Left ventricle myocardium superior (tissue), 1 donor: ENCODE measurements at regions not wholly inside any gene's neighbourhood (a gene's known extent, or its start where the extent isn't known, plus 50 kb on each side); places are given as distances from the start of the nearest gene placed in this dataset.
"Not testable (repeated sequence)": the region's sequence is repeated elsewhere in the genome, so short reads cannot be mapped to it uniquely, and the experiment has no call there.

Source experiments
- ATAC-seq: fragments of 200-7000 bp; cut with Tn5 transposase; one replicate; pipeline ENCODE4 v1.9.1; 2020; ENCODE audit warnings: mild to moderate bottlenecking, moderate library complexity
- DNase-seq: peaks from one replicate; pipeline ENCODE4 v3.0.0-alpha.2; 2020
- intact Hi-C: fragments of 100-400 bp; cut with micrococcal nuclease; formaldehyde crosslinking; loops from one replicate; pipeline ENCODE4 v1.11.0; 2022
- donor health status: DM: no; HTN: yes; CAD: no; lungs with severe emphysema.

DNA sequence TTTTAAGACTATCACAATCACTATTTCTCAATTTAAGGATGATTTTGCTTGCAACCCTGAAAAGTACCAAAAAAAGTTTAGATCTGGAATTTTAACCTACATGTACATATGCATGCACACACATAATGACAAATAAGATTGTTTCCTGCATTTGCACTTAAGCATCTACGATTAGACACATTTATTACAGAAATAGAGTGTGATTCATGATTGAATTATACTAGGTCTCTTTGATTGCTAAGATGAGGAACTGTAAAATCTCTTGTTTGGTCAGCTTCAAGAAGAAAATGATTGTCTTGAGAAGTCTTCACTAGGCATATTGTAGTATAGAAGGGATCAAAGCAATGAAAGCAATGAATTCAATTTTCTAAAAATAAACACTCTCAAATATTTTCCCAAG lies 185.9 kb upstream of the AGR3 start:
- ATAC-seq (no peak), DNase-seq (no peak)
- intact Hi-C loops, result no loop called here

DNA sequence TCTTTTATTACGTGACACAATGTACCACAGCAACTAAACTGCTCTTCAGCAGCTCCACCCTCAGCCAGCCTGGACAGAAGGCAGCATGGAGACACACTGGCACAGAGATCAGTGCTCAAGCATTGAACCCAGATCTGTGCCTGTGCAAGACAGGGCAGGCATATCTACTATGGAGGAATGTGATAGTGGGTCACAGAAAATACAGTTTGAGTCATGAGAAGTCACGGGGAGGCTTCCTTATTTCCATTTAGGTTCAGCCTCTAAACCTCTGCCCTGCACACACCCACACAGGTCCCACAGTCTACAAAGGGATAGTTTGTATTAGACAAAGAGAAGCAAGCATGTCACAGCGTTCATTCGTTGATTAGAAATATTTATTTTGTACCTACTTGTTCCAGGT lies 187.4 kb upstream of the AGR3 start:
- intact Hi-C loops, result no loop called here
- ATAC-seq, result no peak
- DNase-seq, result no peak

DNA sequence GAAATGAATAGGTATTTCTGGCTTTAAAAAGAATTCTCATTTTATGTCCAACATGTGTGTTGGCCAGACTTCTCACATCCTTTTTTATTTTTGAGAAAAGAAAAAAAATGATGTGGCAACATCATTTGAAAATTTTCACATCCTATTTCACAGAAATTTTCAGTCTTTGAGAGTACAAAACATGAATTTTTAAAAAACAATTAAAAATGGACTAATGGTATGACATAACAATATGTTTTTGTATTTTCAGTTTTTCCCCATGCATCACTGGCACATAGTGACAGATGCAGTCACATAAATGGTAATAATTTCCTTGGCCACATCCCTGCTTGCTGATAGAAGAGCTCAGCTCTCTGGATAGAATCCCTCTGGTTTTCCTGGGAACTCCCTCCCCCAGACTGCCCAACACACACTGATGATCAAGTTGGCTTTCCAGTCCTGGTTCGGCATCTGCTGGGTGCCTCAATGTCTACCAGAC lies 188.5 kb upstream of the AGR3 start:
- intact Hi-C loops, result no loop called here
- ATAC-seq (peak; percentile 38), DNase-seq (no peak)

DNA sequence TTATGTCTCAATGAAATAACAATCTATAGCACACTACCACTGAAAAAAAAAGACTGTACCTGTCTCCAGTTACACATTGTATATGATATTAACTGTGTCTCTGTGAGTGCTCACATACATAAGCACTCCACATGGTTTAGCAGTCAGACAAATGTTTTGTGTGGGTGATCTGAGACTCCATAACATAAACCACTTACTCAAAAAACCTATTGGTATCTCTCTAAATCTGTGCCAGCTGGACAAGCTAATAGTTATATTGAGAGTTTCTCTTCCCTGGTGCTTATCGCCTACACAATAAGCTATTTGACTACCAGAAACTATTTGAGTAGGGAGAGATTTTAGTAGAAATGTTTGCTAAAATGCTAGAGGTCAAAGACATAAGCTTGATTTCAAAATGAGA lies 190.1 kb upstream of the AGR3 start:
- DNase-seq (no peak), ATAC-seq (no peak)
- intact Hi-C loops, result no loop called here

DNA sequence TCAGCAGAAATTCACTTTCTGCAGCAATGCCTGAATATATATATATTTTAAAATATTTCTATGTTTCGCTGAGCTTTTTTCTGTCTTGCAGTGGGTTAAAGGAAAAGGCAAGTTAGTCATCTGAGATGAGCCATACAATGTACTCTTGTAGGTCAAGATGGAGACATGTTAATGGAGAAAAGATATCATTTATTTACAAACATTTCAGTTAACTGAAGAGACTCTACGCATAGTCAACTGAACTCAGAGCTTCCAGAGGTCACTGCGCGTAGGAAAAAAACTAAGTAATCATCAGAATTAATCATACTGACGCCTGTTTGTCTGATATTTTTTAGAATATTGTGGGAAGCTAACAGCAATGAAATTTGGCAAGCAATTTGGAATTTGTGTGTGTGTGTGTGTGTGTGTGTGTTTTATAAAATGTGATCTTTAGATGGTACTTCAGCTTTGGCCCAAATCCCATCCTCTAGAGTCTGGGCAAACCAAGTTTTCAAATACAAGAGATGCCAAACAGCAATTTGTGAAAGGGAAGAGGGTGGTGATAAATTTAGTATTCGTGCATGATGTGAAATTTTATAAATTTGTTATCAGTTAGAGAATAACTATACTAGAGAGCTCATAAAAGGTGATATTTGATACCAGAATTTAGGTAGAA lies 193.9 kb upstream of the AGR3 start:
- DNase-seq (no peak), ATAC-seq (no peak)
- intact Hi-C loops, result no loop called here

DNA sequence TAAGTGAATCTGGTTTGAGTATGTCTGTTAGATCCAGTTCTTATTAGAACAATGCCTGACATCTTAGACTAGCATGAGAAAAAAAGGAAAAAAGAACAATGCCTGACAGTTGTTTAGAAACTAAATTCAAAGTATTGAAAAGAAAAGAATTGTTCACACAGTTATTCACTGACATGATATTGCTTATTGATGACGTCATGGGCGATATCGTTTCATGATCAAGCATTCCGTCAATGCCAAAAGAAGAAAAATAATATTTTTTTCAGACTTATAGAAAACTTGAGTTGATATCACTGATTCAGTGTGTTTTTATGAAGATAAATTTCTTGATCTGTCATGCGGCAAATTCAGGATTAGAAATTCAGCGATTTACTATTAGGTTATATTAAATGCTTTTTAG lies 196.5 kb upstream of the AGR3 start:
- no peak for ATAC-seq

DNA sequence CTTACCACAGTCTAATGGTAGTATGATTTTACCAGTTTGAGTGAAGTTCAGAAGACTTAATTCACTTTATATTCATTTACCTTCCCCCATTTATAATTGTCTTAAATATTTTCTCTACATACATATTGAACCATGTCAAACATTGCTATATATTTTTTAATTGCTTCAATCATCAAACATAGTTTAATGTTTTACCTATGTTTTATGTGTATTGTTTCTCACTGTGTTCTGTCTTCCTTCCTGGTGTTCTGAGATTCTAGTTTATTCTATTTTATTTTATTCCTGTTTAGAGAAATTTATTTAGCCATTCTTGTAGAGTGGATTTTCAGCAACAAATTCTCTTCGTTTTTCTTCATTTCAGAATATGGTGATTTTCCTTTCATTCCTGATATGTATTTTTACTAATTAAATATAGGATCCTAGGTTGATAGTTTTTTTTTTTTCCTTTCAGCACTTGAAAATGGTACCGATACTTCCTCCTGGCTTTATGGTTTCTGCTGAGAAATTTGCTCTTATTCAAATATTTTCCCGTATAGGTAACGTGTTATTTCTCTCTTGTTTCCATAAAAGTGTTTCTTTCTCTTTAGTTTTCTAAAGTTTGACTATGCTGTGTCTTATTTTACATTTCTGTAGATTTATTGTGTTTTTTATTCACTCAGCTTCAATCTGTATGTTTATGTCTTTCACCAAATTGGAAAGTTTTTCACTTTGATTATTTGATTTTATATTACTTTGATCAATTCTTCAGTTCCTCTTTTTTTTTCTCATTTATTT lies 201.8 kb upstream of the AGR3 start:
- DNase-seq (no peak), ATAC-seq (no peak)
- intact Hi-C loops, result no loop called here

More for the DNA sequence above, 196.5 kb upstream of the AGR3 start:
- DNase-seq, result no peak
- intact Hi-C loops, result no loop called here

DNA sequence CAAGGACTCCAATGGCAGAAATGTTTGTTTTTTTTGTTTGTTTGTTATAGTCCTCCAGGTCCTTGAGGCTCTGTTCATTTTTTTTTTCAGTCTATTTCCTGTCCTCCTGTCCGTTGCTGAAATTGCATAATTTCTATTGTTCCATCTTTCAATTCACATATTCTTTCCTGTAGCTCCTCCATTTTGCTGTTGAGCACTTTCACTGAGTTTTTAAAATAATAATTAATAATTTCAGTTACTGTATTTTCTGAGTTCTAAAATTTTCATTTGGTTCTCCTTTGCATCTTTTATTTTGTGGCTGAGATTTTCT lies 202.3 kb upstream of the AGR3 start:
- DNase-seq (no peak), ATAC-seq (no peak)
- intact Hi-C loops, result no loop called here

DNA sequence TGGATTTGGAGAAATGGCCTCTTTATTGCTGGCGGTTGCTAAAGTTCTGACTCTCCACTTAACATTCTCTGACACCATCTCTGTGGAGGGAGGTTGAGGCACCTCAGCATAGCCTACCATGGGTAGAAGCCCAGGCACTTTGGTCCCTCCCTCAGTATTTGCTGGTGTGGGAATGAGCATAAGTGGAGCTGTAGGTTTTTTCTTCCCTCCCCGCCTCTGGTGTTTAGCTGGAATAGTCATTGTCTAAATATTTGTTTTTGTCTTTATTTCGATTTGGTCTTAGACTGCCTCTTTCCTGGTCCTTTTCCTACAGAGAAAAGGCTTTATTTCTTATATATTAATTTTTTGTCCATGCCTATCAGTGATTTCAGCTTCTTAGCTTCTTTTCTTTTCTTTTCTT lies 203.4 kb upstream of the AGR3 start:
- DNase-seq (no peak), ATAC-seq (no peak)
- intact Hi-C loops, result no loop called here

DNA sequence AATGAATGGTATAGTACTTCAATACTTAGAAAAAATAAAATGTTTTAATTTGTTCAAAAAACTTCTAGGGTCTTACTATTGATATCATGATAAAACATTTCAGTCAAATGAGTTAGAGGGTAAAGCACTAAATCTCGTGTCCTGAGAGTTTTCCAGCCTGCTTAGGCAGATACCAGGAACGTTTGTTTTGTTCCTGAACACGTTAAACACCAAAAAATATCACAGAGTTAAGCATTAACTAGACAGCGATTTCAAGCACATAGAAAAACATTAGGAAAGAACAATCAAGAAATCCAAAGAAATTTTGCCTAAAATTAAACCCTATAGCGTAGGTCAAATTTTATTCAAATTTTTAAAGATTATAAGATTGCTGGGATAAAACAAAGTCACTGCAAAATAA lies 204.6 kb upstream of the AGR3 start:
- intact Hi-C loops, result no loop called here
- no peak for DNase-seq
- ATAC-seq, result no peak

DNA sequence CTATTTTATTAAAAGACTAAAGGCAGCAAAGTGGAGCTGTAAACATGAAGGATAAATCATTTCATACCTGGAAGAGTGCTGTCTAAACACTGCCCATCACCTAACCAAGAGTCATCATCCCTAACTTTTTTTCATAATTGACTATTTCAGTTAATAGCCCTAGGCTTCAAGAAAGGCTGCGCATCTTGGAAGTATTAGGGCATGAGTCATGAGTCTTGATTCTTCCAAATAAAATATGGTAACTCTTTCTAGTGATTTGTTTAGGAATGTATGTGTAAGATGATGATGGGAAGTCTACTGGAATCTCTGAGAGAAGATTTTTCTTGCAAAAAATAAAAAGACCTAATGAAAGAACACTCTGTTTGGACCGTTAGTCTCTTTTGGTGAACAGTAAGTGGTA lies 207.7 kb upstream of the AHR start:
- DNase-seq (no peak), ATAC-seq (no peak)
- intact Hi-C loops, result loop anchor here (10.0 kb wide), 1 partner anchor 164 kb away; no protein-coding TSS in a partner anchor

DNA sequence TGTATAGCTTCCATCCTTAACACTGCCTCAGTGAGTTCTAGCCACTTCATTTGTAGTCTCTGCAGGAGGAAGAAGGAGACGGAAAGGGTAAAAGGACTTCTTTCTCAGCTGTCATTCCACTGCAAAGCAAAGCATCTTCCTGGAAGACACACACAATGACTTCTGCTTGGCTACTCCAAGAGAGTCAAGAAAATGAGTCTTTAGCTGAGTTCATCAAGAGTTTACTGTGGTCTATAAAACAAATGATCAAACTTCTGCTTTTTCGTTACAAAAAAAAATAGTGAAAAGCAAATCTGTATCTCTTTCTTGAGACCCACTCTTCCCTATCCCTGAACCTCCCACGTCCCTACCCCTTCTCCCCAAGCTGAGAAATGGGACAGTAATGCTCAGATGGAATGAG lies 205.0 kb upstream of the AHR start:
- no peak for ATAC-seq
- DNase-seq, result no peak
- intact Hi-C loops, result loop anchor here (10.0 kb wide), 1 partner anchor 161 kb away; no protein-coding TSS in a partner anchor

DNA sequence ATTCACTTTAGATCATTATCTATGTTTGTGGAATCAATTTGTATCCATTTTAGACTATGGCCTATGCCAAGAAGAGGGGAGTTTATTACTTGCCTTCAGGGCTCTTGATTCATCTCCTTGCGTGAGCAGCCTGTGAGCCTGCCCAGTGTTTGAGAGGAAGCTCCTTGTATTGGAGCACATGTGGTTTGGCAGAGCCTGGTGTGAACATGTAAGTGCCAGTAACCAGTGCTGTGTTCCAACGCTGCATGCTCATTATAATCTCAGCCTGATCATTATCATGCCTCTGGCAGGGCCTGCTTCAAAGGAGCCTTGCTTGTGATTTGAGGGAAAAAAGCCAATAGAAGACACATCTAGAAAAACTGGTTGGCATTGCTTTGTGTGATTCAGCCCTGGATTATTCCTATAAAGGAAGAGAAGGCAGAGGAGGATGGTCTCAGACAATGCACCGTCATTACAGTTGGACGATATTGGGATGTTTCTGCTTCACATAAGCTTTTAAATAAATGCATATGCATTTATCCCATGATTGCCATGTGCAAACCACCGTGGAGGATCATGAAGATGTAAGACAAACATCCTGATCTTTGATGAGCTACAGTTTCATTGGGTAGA lies 203.4 kb upstream of the AHR start:
- intact Hi-C loops, result loop anchor here (10.0 kb wide), 1 partner anchor 160 kb away; no protein-coding TSS in a partner anchor
- peak; percentile 33 for DNase-seq
- ATAC-seq, result peak; percentile 23

DNA sequence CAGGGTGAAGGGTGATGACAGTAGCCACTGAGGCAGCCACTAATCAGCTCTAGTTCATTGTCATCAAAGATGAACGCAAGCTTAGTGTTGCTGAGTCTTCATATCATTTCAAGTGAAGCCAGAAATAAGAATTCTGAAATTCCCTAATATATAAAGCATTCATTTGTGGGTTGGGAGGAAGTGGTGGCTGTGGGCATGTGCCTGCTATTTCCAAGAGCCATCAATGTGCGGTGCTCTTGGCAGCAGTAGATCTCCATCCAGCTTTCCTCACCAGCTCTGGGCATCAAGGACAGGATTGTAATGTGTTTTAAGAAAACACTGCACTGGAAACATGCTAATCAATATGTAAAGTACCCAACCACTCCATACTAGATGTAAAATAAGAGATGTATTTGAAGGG lies 202.5 kb upstream of the AHR start:
- intact Hi-C loops, result loop anchor here (10.0 kb wide), 1 partner anchor 159 kb away; no protein-coding TSS in a partner anchor
- ATAC-seq (no peak), DNase-seq (no peak)

DNA sequence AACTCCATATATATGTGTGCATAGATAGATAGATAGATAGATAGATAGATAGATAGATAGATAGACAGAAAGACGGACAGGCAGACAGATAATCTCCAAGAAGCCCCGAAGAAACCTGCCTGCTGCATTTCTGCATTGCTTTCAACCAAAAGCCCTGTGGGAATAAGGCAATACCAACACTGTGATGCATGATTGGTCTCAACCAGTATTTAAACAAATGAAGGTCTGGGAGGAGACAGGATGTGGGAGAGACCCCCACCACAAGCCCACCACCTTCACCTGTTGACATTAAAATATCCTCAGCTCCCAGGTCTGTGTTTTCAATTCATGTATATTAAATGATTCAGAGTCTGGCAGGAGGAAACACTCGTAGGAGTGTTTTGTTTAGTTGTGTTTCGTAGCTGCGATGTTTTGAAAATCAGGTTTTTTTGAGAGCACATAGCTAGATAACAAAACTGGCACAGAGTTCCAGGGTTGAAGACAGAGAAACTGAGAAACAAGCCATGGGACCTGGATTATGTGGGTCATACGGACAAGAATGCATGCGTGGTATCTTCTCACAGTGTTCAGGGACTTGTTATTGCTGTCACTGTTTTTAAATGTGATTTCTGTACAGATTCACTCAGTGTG lies 200.7 kb upstream of the AHR start:
- intact Hi-C loops, result loop anchor here (10.0 kb wide), 1 partner anchor 157 kb away; no protein-coding TSS in a partner anchor
- DNase-seq, result no peak
- no peak for ATAC-seq

DNA sequence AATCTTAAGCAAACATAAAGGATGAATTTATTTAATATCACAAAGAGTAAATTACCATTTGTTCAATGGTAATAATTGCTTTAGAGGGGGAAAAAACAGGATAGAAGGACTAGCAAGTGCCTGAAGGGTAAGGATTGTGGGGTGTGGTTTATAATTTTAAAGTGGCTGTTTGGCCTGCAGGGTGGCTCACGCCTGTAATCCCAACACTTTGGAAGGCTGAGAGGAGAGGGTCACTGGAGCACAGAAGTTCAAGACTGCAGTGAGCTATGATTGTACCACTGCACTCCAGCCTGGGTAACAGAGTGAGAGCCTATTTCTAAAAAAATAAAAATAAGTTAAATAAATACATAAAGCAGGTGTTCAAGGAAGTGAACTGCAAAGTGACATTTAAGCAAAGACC lies 199.9 kb upstream of the AHR start:
- no peak for ATAC-seq
- intact Hi-C loops, result loop anchor here (10.0 kb wide), 1 partner anchor 156 kb away; no protein-coding TSS in a partner anchor
- DNase-seq, result no peak

DNA sequence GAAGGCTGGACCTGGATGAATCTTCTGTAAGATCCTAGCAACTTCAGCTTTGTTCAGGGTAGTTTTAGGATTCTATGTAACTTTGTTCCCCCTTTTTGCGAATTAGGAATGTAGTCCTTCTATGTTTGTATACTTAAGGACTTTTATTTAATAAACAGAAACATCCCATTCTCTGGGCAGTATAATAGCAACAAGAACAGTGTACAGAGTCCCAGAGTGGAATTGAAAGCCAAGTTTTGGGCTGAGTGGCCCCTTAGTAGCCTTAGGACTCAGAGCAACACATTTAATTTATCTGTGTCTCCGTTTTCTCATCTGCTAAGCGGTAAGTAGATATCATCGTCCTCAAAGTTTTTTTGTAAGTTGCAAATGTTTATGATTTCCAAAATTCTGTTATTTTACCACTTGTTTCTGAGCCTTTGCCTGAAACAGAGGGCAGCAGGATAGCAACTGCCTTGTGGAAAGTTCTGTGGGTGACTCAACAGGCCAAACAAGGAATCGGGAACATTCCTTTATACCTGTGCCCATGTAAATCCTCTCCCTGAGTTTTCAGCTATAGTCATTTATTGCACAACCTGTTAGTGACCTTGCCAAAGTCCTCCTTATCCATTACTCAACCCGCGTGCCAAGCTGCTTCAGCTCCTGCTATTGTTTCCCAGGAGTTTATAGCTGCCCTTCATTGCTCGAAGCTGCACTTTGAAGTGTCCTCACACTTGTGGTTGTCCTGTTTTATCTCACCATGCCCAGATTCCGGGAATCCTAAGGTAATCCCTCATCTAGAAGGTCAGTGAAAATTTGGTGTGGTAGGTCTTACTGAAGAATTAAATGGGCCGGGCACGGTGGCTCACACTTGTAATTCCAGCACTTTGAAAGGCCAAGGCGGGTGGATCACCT lies 199.1 kb upstream of the AHR start:
- DNase-seq, result no peak
- ATAC-seq, result peak; percentile 71
- intact Hi-C loops, result loop anchor here (10.0 kb wide), 1 partner anchor 155 kb away; no protein-coding TSS in a partner anchor

DNA sequence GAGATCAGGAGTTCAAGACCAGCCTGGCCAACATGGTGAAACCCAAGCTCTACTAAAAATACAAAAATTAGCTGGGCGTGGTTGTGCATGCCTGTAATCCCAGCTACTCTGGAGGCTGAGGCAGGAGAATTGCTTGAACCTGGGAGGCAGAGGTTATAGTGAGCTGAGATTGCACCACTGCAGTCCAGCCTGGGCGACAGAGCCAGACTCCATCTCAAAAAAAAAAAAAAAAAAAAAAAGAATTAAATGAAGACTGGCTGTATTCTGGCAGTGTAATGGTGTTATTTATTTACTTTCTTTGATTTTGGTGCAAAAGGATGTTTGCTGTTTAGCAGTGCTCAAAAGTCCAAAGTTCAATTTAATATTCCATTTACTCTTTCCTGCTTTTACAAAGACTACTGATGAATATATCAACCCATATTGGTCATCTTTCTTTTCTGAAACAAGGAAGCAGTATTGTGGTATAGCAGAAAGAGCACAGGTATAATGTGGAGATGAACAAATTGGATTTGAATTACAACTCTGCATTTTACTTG lies 198.4 kb upstream of the AHR start:
- intact Hi-C loops, result loop anchor here (10.0 kb wide), 1 partner anchor 155 kb away; no protein-coding TSS in a partner anchor
- ATAC-seq, DNase-seq: not testable (repeated sequence)
